Epithelial cell of esophagus (primary cell): ENCODE measurements at regions not wholly inside any gene's neighbourhood (a gene's known extent, or its start where the extent isn't known, plus 50 kb on each side); places are given as distances from the start of the nearest gene placed in this dataset.
"Not testable (repeated sequence)": the region's sequence is repeated elsewhere in the genome, so short reads cannot be mapped to it uniquely, and the experiment has no call there.

Experiments used
- DNase-seq: peaks from one replicate; pipeline ENCODE4 v3.0.0; 2010; ENCODE audit warnings: low read depth
- H3K4me3 ChIP-seq: 2 replicates; pipeline ENCODE4 v1.5.1; 2011; ENCODE audit warnings: mild to moderate bottlenecking, low read length, control low read depth
- TF ChIP-seq, protein P1 (sequence below): IDR thresholded peaks from 2 replicates; pipeline ENCODE4 v1.5.1; 2011; ENCODE audit warnings: low read depth, mild to moderate bottlenecking, low read length, control low read depth, inconsistent platforms; ENCODE audit not compliant: insufficient read depth; ENCODE audit errors: missing control alignments

DNA sequence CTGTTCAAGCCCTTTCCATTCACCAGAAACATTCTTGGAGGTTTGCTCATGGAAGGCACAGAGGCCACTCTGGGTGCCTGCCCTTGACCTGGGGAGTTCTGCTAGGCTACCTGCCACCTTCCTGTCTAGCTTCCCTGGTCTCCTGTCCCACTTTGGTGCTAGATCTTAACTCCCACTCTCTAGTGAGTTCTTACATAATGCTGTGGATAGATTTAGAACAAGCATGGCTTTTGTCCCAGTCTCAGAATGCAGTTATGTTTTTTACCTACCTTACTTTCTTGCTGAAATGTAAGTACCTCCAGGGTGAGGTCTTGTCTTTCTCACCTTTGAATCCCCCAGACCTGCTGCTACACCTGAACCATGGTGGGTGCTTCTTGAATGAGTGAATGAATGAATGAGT, 1252.3 kb downstream of the TYW1 start:
- no peak overlapping the region for H3K4me3 ChIP-seq
- DNase-seq = no peak
- TF ChIP-seq, protein P1, sequence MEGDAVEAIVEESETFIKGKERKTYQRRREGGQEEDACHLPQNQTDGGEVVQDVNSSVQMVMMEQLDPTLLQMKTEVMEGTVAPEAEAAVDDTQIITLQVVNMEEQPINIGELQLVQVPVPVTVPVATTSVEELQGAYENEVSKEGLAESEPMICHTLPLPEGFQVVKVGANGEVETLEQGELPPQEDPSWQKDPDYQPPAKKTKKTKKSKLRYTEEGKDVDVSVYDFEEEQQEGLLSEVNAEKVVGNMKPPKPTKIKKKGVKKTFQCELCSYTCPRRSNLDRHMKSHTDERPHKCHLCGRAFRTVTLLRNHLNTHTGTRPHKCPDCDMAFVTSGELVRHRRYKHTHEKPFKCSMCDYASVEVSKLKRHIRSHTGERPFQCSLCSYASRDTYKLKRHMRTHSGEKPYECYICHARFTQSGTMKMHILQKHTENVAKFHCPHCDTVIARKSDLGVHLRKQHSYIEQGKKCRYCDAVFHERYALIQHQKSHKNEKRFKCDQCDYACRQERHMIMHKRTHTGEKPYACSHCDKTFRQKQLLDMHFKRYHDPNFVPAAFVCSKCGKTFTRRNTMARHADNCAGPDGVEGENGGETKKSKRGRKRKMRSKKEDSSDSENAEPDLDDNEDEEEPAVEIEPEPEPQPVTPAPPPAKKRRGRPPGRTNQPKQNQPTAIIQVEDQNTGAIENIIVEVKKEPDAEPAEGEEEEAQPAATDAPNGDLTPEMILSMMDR = no peak

DNA sequence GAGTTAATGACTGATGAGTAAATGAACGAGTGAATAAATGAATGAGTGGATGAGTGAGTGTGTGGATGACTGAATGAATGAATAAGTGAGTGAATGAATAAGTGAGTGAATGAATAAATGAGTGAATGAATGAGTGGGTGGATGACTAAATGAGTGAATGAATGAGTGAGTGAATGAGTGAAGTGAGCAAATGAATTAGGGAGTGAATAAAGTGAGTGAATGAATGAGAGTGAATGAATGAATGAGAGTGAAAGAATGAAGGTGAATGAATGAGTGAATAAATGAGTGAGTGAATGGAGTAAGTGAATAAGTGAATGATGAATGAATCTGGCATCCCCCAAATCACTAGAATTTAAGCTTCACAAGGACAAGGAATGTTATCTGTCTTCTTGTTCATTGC, 1253.0 kb downstream of the TYW1 start:
- DNase-seq = no peak

DNA sequence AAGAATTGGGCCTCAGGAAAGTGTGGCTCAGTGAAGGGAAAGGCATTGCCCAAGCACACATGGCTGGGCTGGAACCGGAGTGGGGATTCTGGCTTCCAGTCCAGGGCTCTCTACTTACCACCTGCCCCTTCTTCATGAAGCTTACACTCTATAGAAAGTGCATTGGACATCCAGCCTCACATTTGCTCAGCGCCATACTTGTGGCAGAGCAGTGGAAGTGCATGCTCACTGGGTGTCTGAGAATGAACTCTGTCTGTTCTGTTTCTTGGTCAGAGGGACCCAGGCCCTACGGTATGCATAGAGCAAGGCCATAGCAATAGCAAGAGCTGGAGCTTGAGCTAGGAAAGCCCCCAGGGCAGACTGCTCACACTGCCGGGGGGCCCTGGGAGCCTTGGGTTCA, 1253.5 kb downstream of the TYW1 start:
- DNase-seq = no peak
- H3K4me3 ChIP-seq = no peak overlapping the region
- TF ChIP-seq, protein P1 = no peak

More for the DNA sequence above, 1253.0 kb downstream of the TYW1 start:
- TF ChIP-seq, protein P1 = no peak
- no peak overlapping the region for H3K4me3 ChIP-seq

DNA sequence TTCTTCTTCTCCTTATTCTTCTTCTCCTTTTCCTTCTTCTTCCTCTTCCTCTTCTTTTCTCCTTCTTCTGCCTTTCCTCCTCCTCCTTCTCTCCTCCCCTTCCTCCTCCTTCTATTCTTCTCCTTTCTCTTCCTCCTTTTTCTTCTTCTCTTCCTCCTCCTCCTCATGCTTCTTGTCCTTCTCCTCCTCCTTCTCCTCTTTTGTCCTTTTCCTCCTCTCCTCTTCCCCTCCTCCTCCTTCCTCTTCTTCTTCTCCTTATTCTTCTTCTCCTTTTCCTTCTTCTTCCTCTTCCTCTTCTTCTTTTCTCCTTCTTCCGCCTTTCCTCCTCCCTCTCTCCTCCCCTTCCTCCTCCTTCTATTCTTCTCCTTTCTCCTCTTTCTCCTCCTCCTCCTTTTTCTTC, 1258.2 kb downstream of the TYW1 start:
- not testable (repeated sequence) for DNase-seq, H3K4me3 ChIP-seq

DNA sequence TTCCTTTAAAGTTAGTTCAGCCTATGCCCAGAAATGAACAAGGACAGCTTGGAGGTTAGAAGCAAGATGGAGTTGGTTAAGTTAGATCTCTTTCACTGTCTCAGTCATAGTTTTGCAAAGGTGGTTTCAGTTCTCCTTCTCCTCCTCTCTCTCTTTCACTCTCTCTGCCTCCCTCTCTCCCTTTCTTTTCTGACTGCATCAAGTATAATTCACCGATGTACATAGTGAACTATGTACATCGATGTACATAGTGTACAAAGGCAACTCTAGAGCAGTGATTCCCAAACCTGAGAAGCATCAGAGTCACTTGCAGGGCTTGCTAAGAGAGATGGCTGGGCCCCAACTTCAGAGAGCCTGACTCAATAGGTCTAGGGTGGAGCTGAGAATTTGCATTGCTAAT, 1259.7 kb downstream of the TYW1 start:
- no peak for DNase-seq
- H3K4me3 ChIP-seq = no peak overlapping the region
- TF ChIP-seq, protein P1 = no peak

DNA sequence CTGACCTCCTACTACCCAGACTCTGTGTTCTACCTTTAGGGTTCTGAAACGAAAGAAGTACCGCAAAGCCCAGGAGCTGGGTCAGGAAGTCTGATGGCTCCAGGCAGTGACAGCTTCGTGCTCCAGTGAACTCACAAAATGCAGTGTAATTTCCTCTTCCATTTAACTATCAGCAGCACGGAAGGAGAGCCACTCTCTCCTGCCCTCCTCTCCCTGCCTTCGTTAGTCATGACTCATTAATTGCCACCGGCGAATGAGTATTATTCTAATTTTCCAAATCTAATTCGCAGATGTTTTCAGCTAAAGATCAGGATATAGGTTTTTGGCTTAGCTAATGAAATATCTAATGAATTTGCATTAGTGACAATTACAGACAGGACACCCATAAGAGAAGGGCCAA, 1262.0 kb downstream of the TYW1 start:
- DNase-seq = no peak

DNA sequence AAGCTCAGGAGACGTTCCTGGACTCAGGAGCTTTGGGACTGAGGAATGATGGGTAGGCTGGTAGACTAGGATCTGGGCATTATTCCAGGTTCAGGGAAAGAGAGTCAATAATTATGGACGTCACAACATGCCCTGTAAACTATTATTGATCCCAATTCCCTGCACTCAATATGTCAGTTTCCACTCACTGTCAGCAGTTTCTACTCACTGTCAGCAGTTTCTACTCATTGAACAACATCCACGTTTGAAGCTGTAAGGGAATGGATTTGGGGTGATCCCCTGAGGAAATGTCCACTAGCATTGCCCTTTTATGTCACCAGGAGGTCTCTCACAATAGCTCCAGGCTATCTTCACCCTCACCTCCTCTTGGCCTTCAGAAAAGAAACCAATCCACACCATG, 1268.6 kb downstream of the TYW1 start:
- DNase-seq = no peak
- H3K4me3 ChIP-seq = no peak overlapping the region
- TF ChIP-seq, protein P1 = no peak

More for the DNA sequence above, 1262.0 kb downstream of the TYW1 start:
- H3K4me3 ChIP-seq = no peak overlapping the region
- TF ChIP-seq, protein P1 = no peak
